ENCODE measurements at regions not wholly inside any gene's neighbourhood (a gene's known extent, or its start where the extent isn't known, plus 50 kb on each side); places are given as distances from the start of the nearest gene placed in this dataset.

- intact Hi-C loops (cut with DNase I), result no loop called here
- Histone ChIP-seq H3K27ac (ENCODE audit: low read depth in 2 of 2, low read length in 2 of 2) (no peak overlapping the region), H3K9ac (ENCODE audit: low read length in 3 of 3) (no peak overlapping the region), H3K27me3 (ENCODE audit: control insufficient read depth, insufficient read depth, low read length) (no peaks in the 10 kb centered on the region), H3K4me3 (ENCODE audit: low read length in 3 of 3) (no peak overlapping the region), H3K9me3 (ENCODE audit: control insufficient read depth in 2 of 3, insufficient read depth in 1 of 3, low read length in 3 of 3) (no peaks in the 10 kb centered on the region), H3K36me3 (ENCODE audit: control insufficient read depth in 2 of 3, insufficient read depth in 3 of 3, low read length in 3 of 3) (no peaks in the 10 kb centered on the region), H3K4me1 (ENCODE audit: control insufficient read depth in 2 of 3, insufficient read depth in 2 of 3, low read depth in 1 of 3, low read length in 3 of 3) (no peaks in the 10 kb centered on the region)
- no peak for FAIRE-seq
- no peak for DNase-seq
- no peak for TF ChIP-seq CTCF (IDR thresholded peaks at IDR 0.05; ENCODE audit: borderline replicate concordance, extremely low read depth, insufficient read depth)
Measured at GRCh38 chr2:215677481-215677880, 241.6 kb upstream of the FN1 start.

- FAIRE-seq, result no peak
- H3K27ac ChIP-seq (ENCODE audit: low read depth in 2 of 2, low read length in 2 of 2), result no peak overlapping the region
- intact Hi-C loops (cut with DNase I), result no loop called here
Measured at GRCh38 chr2:215672406-215672805, 236.5 kb upstream of the FN1 start.

GRCh38 chr2:215671691-215672090 lies 235.8 kb upstream of the FN1 start:
- DNase-seq, result no peak
- Histone ChIP-seq H3K4me3 (ENCODE audit: low read length in 3 of 3) (no peak overlapping the region), H3K9ac (ENCODE audit: low read length in 3 of 3) (no peak overlapping the region), H3K27me3 (ENCODE audit: control insufficient read depth, insufficient read depth, low read length) (no peaks in the 10 kb centered on the region), H3K27ac (ENCODE audit: low read depth in 2 of 2, low read length in 2 of 2) (no peak overlapping the region), H3K4me1 (ENCODE audit: control insufficient read depth in 2 of 3, insufficient read depth in 2 of 3, low read depth in 1 of 3, low read length in 3 of 3) (no peaks in the 10 kb centered on the region), H3K9me3 (ENCODE audit: control insufficient read depth in 2 of 3, insufficient read depth in 1 of 3, low read length in 3 of 3) (no peaks in the 10 kb centered on the region), H3K36me3 (ENCODE audit: control insufficient read depth in 2 of 3, insufficient read depth in 3 of 3, low read length in 3 of 3) (no peaks in the 10 kb centered on the region)
- TF ChIP-seq CTCF (IDR thresholded peaks at IDR 0.05; ENCODE audit: borderline replicate concordance, extremely low read depth, insufficient read depth), result no peak
- intact Hi-C loops (cut with DNase I), result no loop called here
- no peak for FAIRE-seq

More at GRCh38 chr2:215672406-215672805, 236.5 kb upstream of the FN1 start:
- DNase-seq, result no peak
- no peaks in the 10 kb centered on the region for H3K4me1 ChIP-seq (ENCODE audit: control insufficient read depth in 2 of 3, insufficient read depth in 2 of 3, low read depth in 1 of 3, low read length in 3 of 3)
- H3K4me3 ChIP-seq (ENCODE audit: low read length in 3 of 3), result no peak overlapping the region
- TF ChIP-seq CTCF (IDR thresholded peaks at IDR 0.05; ENCODE audit: borderline replicate concordance, extremely low read depth, insufficient read depth), result no peak
- no peaks in the 10 kb centered on the region for H3K36me3 ChIP-seq (ENCODE audit: control insufficient read depth in 2 of 3, insufficient read depth in 3 of 3, low read length in 3 of 3)
- no peaks in the 10 kb centered on the region for H3K27me3 ChIP-seq (ENCODE audit: control insufficient read depth, insufficient read depth, low read length)
- H3K9me3 ChIP-seq (ENCODE audit: control insufficient read depth in 2 of 3, insufficient read depth in 1 of 3, low read length in 3 of 3), result no peaks in the 10 kb centered on the region
- H3K9ac ChIP-seq (ENCODE audit: low read length in 3 of 3), result no peak overlapping the region

- Histone ChIP-seq H3K36me3 (ENCODE audit: control insufficient read depth in 2 of 3, insufficient read depth in 3 of 3, low read length in 3 of 3) (no peaks in the 10 kb centered on the region), H3K9me3 (ENCODE audit: control insufficient read depth in 2 of 3, insufficient read depth in 1 of 3, low read length in 3 of 3) (no peaks in the 10 kb centered on the region), H3K4me3 (ENCODE audit: low read length in 3 of 3) (no peak overlapping the region), H3K27ac (ENCODE audit: low read depth in 2 of 2, low read length in 2 of 2) (no peak overlapping the region), H3K9ac (ENCODE audit: low read length in 3 of 3) (no peak overlapping the region), H3K4me1 (ENCODE audit: control insufficient read depth in 2 of 3, insufficient read depth in 2 of 3, low read depth in 1 of 3, low read length in 3 of 3) (no peaks in the 10 kb centered on the region), H3K27me3 (ENCODE audit: control insufficient read depth, insufficient read depth, low read length) (no peaks in the 10 kb centered on the region)
- TF ChIP-seq CTCF (IDR thresholded peaks at IDR 0.05; ENCODE audit: borderline replicate concordance, extremely low read depth, insufficient read depth), result no peak
- no peak for FAIRE-seq
- no peak for DNase-seq
- intact Hi-C loops (cut with DNase I), result no loop called here
Measured at GRCh38 chr2:215671244-215671643, 235.4 kb upstream of the FN1 start.
